Neural cell (in vitro differentiated cells): ENCODE measurements at regions not wholly inside any gene's neighbourhood (a gene's known extent, or its start where the extent isn't known, plus 50 kb on each side); places are given as distances from the start of the nearest gene placed in this dataset.

Source experiments
- H2AFZ ChIP-seq: fragments of 200-600, 300-800 bp; sonication (generic), shearing (Covaris generic); 2 replicates; pipeline ENCODE4 v1.6.0; 2014; ENCODE audit warnings: low read depth, mild to moderate bottlenecking, antibody characterized with exemption, low read length, moderate library complexity
- H3F3A ChIP-seq: fragments of 200-600 bp; shearing (Covaris generic); 2 replicates; pipeline ENCODE4 v1.6.1; 2016; ENCODE audit warnings: mild to moderate bottlenecking, moderate library complexity, mixed read lengths, antibody characterized with exemption, low read length; ENCODE audit not compliant: insufficient read depth, poor library complexity, severe bottlenecking
- H3K27ac ChIP-seq: fragments of 200-600, 300-800 bp; sonication (generic), shearing (Covaris generic); 2 replicates; pipeline ENCODE4 v1.5.1; 2014; ENCODE audit warnings: mild to moderate bottlenecking, low read length, moderate library complexity
- H3K27me3 ChIP-seq: fragments of 300-800, 200-600 bp; sonication (generic), shearing (Covaris generic); 2 replicates; pipeline ENCODE4 v1.6.0; 2014; ENCODE audit warnings: mild to moderate bottlenecking, low read depth, low read length, moderate library complexity; ENCODE audit not compliant: insufficient read depth
- H3K36me3 ChIP-seq: fragments of 300-800, 200-600 bp; sonication (generic), shearing (Covaris generic); 2 replicates; pipeline ENCODE4 v1.5.1; 2014; ENCODE audit warnings: mild to moderate bottlenecking, antibody characterized with exemption, low read length, moderate library complexity; ENCODE audit not compliant: insufficient read depth
- H3K4me2 ChIP-seq: fragments of 300-800, 200-600 bp; sonication (generic), shearing (Covaris generic); 2 replicates; pipeline ENCODE4 v1.6.0; 2014; ENCODE audit warnings: mild to moderate bottlenecking, low read length
- H3K4me3 ChIP-seq: fragments of 300-800, 200-600 bp; sonication (generic), shearing (Covaris generic); 2 replicates; pipeline ENCODE4 v1.5.1; 2014; ENCODE audit warnings: mild to moderate bottlenecking, low read length, moderate library complexity
- H3K79me2 ChIP-seq: fragments of 200-600 bp; shearing (Covaris generic); replicated peaks from 2 replicates; pipeline ENCODE4 v1.6.0; 2014; ENCODE audit warnings: mild to moderate bottlenecking, low read length, moderate library complexity; ENCODE audit not compliant: insufficient read depth
- H3K9ac ChIP-seq: fragments of 300-800, 200-600 bp; sonication (generic), shearing (Covaris generic); 2 replicates; pipeline ENCODE4 v1.6.1; 2016; ENCODE audit warnings: mild to moderate bottlenecking, low read length, mixed read lengths
- H3K9me2 ChIP-seq: fragments of 200-600 bp; shearing (Covaris generic); 2 replicates; pipeline ENCODE4 v1.6.1; 2016; ENCODE audit warnings: mild to moderate bottlenecking, low read length, mixed read lengths; ENCODE audit not compliant: insufficient read depth
- H3K9me3 ChIP-seq: fragments of 200-600, 300-800 bp; sonication (generic), shearing (Covaris generic); 2 replicates; pipeline ENCODE4 v1.6.1; 2016; ENCODE audit warnings: mild to moderate bottlenecking, mixed run types, low read length, moderate library complexity, mixed read lengths
- H4K20me1 ChIP-seq: fragments of 200-600 bp; shearing (Covaris generic); 2 replicates; pipeline ENCODE4 v1.6.1; 2016; ENCODE audit warnings: mild to moderate bottlenecking, mixed run types; ENCODE audit not compliant: insufficient read depth
- EP300 ChIP-seq: fragments of 450-650 bp; conservative IDR thresholded peaks from 2 replicates; pipeline ENCODE4 v1.6.1; 2014; ENCODE audit warnings: antibody characterized with exemption, mild to moderate bottlenecking, moderate library complexity; ENCODE audit not compliant: poor library complexity, severe bottlenecking
- EZH2 ChIP-seq: fragments of 200-600, 300-800 bp; shearing (Covaris generic), sonication (generic); IDR thresholded peaks from 2 replicates; pipeline ENCODE4 v1.6.1; 2014; ENCODE audit warnings: antibody characterized with exemption, low read length, borderline replicate concordance, mild to moderate bottlenecking; ENCODE audit not compliant: insufficient read depth, poor library complexity, severe bottlenecking
- MXI1 ChIP-seq: fragments of 450-650 bp; conservative IDR thresholded peaks from 2 replicates; pipeline ENCODE4 v1.6.1; 2014; ENCODE audit warnings: antibody characterized with exemption, mild to moderate bottlenecking; ENCODE audit not compliant: poor library complexity, severe bottlenecking
- POLR2AphosphoS5 ChIP-seq: IDR thresholded peaks from 2 replicates; pipeline ENCODE4 v1.6.1; 2012
- RAD21 ChIP-seq: fragments of 450-650 bp; conservative IDR thresholded peaks from 2 replicates; pipeline ENCODE4 v1.6.1; 2014; ENCODE audit warnings: antibody characterized with exemption, mild to moderate bottlenecking, moderate library complexity
- SMC3 ChIP-seq: fragments of 450-650 bp; conservative IDR thresholded peaks from 2 replicates; pipeline ENCODE4 v1.6.1; 2014; ENCODE audit warnings: antibody characterized with exemption, mild to moderate bottlenecking, moderate library complexity; ENCODE audit not compliant: poor library complexity
- TAF1 ChIP-seq: IDR thresholded peaks from 2 replicates; pipeline ENCODE4 v1.6.1; 2012; ENCODE audit warnings: low read depth
- TF ChIP-seq, protein P1 (sequence below): IDR thresholded peaks from 2 replicates; pipeline ENCODE4 v1.6.1; 2012; ENCODE audit warnings: borderline replicate concordance
- TF ChIP-seq, protein P2 (sequence below): fragments of 450-650 bp; IDR thresholded peaks from 2 replicates; pipeline ENCODE4 v1.5.1; 2014; ENCODE audit warnings: antibody characterized with exemption, mild to moderate bottlenecking, moderate library complexity; ENCODE audit not compliant: poor library complexity, severe bottlenecking

DNA sequence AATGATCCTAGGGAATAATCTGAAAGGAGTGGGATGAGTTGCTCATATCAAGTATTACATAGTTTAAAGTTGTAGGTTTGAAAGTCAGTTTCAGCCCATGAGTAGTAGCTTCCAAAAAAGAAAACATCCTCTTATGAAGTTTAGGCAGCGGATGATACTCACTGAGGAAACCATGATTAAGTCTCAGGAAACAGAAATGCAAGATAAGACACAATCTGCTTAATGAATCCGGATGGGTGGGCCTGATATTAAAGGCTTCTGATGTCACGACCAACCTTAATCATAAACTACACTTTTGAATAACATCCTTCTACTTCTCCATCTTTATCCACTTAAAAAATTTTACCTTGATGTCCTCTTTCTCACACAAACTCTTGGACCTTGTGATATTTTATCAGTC, 61.8 kb downstream of the S1PR1 start:
- TF ChIP-seq, protein P1, sequence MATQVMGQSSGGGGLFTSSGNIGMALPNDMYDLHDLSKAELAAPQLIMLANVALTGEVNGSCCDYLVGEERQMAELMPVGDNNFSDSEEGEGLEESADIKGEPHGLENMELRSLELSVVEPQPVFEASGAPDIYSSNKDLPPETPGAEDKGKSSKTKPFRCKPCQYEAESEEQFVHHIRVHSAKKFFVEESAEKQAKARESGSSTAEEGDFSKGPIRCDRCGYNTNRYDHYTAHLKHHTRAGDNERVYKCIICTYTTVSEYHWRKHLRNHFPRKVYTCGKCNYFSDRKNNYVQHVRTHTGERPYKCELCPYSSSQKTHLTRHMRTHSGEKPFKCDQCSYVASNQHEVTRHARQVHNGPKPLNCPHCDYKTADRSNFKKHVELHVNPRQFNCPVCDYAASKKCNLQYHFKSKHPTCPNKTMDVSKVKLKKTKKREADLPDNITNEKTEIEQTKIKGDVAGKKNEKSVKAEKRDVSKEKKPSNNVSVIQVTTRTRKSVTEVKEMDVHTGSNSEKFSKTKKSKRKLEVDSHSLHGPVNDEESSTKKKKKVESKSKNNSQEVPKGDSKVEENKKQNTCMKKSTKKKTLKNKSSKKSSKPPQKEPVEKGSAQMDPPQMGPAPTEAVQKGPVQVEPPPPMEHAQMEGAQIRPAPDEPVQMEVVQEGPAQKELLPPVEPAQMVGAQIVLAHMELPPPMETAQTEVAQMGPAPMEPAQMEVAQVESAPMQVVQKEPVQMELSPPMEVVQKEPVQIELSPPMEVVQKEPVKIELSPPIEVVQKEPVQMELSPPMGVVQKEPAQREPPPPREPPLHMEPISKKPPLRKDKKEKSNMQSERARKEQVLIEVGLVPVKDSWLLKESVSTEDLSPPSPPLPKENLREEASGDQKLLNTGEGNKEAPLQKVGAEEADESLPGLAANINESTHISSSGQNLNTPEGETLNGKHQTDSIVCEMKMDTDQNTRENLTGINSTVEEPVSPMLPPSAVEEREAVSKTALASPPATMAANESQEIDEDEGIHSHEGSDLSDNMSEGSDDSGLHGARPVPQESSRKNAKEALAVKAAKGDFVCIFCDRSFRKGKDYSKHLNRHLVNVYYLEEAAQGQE = no peak
- TF ChIP-seq POLR2AphosphoS5 (no peak), TAF1 (no peak), EP300 (no peak), SMC3 (no peak), RAD21 (no peak), EZH2 (no peak), MXI1 (no peak)
- TF ChIP-seq, protein P2, sequence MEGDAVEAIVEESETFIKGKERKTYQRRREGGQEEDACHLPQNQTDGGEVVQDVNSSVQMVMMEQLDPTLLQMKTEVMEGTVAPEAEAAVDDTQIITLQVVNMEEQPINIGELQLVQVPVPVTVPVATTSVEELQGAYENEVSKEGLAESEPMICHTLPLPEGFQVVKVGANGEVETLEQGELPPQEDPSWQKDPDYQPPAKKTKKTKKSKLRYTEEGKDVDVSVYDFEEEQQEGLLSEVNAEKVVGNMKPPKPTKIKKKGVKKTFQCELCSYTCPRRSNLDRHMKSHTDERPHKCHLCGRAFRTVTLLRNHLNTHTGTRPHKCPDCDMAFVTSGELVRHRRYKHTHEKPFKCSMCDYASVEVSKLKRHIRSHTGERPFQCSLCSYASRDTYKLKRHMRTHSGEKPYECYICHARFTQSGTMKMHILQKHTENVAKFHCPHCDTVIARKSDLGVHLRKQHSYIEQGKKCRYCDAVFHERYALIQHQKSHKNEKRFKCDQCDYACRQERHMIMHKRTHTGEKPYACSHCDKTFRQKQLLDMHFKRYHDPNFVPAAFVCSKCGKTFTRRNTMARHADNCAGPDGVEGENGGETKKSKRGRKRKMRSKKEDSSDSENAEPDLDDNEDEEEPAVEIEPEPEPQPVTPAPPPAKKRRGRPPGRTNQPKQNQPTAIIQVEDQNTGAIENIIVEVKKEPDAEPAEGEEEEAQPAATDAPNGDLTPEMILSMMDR = no peak
- Histone ChIP-seq H3K27me3 (no peaks in the 10 kb centered on the region), H3F3A (no peaks in the 10 kb centered on the region), H4K20me1 (no peaks in the 10 kb centered on the region), H3K36me3 (no peaks in the 10 kb centered on the region), H3K9ac (no peak overlapping the region), H3K79me2 (no peaks in the 10 kb centered on the region), H3K4me3 (no peak overlapping the region), H3K9me2 (no peaks in the 10 kb centered on the region), H3K27ac (no peak overlapping the region), H3K4me2 (no peak overlapping the region), H2AFZ (no peak overlapping the region), H3K9me3 (no peaks in the 10 kb centered on the region)

DNA sequence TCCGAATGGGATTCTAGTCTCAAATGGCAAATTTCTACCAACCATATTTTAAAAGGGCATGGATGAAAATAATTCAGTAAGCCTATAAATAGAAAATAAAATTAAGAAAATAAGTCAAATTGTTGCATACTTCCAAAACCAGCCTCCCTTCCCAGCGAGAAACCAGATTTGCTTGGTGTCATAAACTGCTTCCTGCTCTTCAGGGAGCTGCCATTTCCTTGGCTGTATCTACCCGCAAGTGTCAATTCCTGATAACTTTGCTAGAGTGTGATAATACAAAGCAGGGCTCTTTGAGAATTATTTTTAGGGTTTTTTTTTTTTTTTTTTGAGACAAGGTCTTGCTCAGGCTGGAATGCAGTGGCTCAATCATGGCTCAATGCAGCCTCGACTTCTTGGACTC, 62.3 kb downstream of the S1PR1 start:
- Histone ChIP-seq H2AFZ (no peak overlapping the region), H4K20me1 (no peaks in the 10 kb centered on the region), H3K9ac (no peak overlapping the region), H3K36me3 (no peaks in the 10 kb centered on the region), H3K9me3 (no peaks in the 10 kb centered on the region), H3F3A (no peaks in the 10 kb centered on the region), H3K27ac (no peak overlapping the region), H3K4me3 (no peak overlapping the region), H3K79me2 (no peaks in the 10 kb centered on the region), H3K9me2 (no peaks in the 10 kb centered on the region), H3K27me3 (no peaks in the 10 kb centered on the region), H3K4me2 (no peak overlapping the region)
- TF ChIP-seq RAD21 (no peak), TAF1 (no peak), MXI1 (no peak), EZH2 (no peak), SMC3 (no peak), POLR2AphosphoS5 (no peak), EP300 (no peak)
- TF ChIP-seq, protein P2 = no peak
- TF ChIP-seq, protein P1 = no peak
